ENCODE measurements at regions not wholly inside any gene's neighbourhood (a gene's known extent, or its start where the extent isn't known, plus 50 kb on each side); places are given as distances from the start of the nearest gene placed in this dataset.

- TF ChIP-seq GATA2 (IDR thresholded peaks at IDR 0.05; ENCODE audit: low read depth, low read length): no peak
- no peak for TF ChIP-seq GATA3 (IDR thresholded peaks at IDR 0.05; ENCODE audit: low read depth, low read length)
Observed at GRCh38 chr6:170137911-170138910, 152.7 kb downstream of the DLL1 start.
